ENCODE measurements at regions not wholly inside any gene's neighbourhood (a gene's known extent, or its start where the extent isn't known, plus 50 kb on each side); places are given as distances from the start of the nearest gene placed in this dataset.

DNA sequence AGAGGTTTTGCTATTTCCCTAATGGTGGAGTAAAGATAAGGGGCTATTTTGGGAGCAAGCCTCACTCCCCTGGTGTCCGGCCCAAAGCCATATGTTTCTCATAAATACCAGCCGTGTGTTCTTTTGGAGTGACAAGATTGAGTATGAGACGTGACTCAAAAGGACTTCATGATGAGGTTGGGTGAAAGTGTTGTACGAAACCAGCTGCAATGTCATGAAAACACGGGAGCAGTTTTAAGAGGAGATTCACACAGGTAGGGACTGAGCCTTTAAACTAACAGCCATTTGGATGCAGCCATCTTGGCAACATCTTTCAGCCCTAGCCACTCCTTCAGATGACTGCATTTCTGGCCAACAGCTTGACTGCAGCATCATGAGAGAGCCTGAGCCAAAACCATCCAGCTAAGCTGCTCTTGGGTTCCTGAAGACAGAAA lies 532.3 kb upstream of the USP24 start:
- no peak for TF ChIP-seq REST (IDR thresholded peaks at IDR 0.05; ENCODE audit: low read depth)
- no peak for TF ChIP-seq CEBPB (IDR thresholded peaks at IDR 0.05)
- no peak for TF ChIP-seq EGR1 (IDR thresholded peaks at IDR 0.05)
- TF ChIP-seq RAD21 (IDR thresholded peaks at IDR 0.05; ENCODE audit: low read depth): no peak
- no peak for TF ChIP-seq EP300 (IDR thresholded peaks at IDR 0.05; ENCODE audit: borderline replicate concordance)
- TF ChIP-seq MAX (IDR thresholded peaks at IDR 0.05): no peak
- TF ChIP-seq TAF1 (IDR thresholded peaks at IDR 0.05; ENCODE audit: low read depth): no peak
- no peak for TF ChIP-seq TCF12 (IDR thresholded peaks at IDR 0.05; ENCODE audit: low read depth)
- TF ChIP-seq YY1 (IDR thresholded peaks at IDR 0.05; ENCODE audit: low read depth): no peak
- no peak for TF ChIP-seq USF1 (IDR thresholded peaks at IDR 0.05)
- no peak for TF ChIP-seq TEAD4 (IDR thresholded peaks at IDR 0.05)
- no peak for TF ChIP-seq ZBTB7A (IDR thresholded peaks at IDR 0.05; ENCODE audit: low read depth)
